ENCODE measurements at regions not wholly inside any gene's neighbourhood (a gene's known extent, or its start where the extent isn't known, plus 50 kb on each side); places are given as distances from the start of the nearest gene placed in this dataset.

DNA sequence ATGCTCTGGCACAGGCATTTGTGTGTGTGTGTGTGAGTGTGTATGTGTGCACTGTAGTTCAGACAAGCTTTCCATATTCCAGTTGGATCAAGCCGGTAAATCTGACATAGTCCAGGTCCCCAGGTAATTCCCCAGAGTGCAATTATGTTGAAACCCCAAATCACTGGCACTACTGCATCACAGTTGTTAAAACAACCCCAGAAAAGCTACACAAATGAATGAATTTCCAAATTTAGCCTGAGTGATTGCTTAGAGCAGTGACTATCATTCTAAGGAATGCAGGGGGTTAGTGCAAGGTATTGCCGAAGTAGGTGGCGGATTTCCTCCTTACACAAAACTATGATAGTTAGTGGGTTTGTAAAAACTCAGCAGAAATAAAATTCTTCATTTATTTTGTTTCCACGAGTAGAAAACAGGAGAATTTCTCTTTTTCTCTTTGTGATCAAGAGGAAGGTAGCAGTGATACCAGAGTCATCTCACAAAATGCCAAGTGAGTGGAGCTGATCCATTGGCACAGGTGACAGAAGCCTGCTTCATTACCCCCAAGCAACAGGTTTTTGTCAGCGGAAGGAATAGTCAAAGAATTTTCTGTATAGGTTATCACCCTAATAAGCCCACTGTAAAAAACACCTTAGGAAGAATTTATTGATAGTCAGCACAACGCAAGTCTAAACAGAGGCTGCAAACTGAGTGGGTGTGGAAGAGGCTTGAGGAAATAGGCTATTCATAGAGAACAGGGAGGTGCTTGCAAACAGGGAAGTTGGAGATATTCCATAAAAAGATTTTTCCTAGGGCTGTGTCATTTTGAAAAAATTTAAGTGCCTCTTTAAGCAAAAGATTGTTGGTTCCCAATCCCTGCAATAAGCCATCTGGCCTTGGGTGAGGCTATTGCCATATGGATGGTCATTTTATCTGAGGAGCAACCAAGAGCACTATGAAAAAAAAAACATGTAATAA lies 385.1 kb downstream of the CHSY3 start:
- TF ChIP-seq EZH2 (IDR thresholded peaks at IDR 0.05) (no peak), POLR2AphosphoS5 (IDR thresholded peaks at IDR 0.05; ENCODE audit: borderline replicate concordance, low read depth, low read length) (no peak)
